Loucy (cell line): ENCODE measurements at regions not wholly inside any gene's neighbourhood (a gene's known extent, or its start where the extent isn't known, plus 50 kb on each side); places are given as distances from the start of the nearest gene placed in this dataset.

Experiments
- H2AFZ ChIP-seq: fragments of 200-600 bp; sonication (generic); 2 replicates; pipeline ENCODE4 v1.6.0; 2016; ENCODE audit warnings: antibody characterized with exemption, mild to moderate bottlenecking, low read length, moderate library complexity
- H3F3A ChIP-seq: fragments of 200-600 bp; 2 replicates; pipeline ENCODE4 v1.6.0; 2016; ENCODE audit warnings: antibody characterized with exemption, low read depth, mild to moderate bottlenecking
- H3K27me3 ChIP-seq: fragments of 200-600 bp; sonication (generic); 2 replicates; pipeline ENCODE4 v1.6.1; 2014; ENCODE audit warnings: low read length, mild to moderate bottlenecking; ENCODE audit not compliant: insufficient read depth, poor library complexity, severe bottlenecking
- H3K36me3 ChIP-seq: fragments of 200-600 bp; sonication (generic); 2 replicates; pipeline ENCODE4 v1.6.1; 2016; ENCODE audit warnings: low read length; ENCODE audit not compliant: insufficient read depth
- H3K4me1 ChIP-seq: fragments of 200-600 bp; sonication (generic); 2 replicates; pipeline ENCODE4 v1.5.1; 2014; ENCODE audit warnings: low read length, mild to moderate bottlenecking; ENCODE audit not compliant: insufficient read depth, poor library complexity, severe bottlenecking
- H3K4me2 ChIP-seq: fragments of 200-600 bp; sonication (generic); 2 replicates; pipeline ENCODE4 v1.6.0; 2014; ENCODE audit warnings: antibody characterized with exemption, low read length, low read depth, mild to moderate bottlenecking; ENCODE audit not compliant: poor library complexity, severe bottlenecking
- H3K4me3 ChIP-seq: fragments of 200-600 bp; sonication (generic); 2 replicates; pipeline ENCODE4 v1.5.1; 2014; ENCODE audit warnings: low read length, mild to moderate bottlenecking, mixed read lengths; ENCODE audit not compliant: poor library complexity, severe bottlenecking
- H3K79me2 ChIP-seq: fragments of 200-600 bp; sonication (generic); 2 replicates; pipeline ENCODE4 v1.6.1; 2014; ENCODE audit warnings: low read length; ENCODE audit not compliant: insufficient read depth
- H3K9ac ChIP-seq: fragments of 200-600 bp; sonication (generic); 2 replicates; pipeline ENCODE4 v1.6.0; 2014; ENCODE audit warnings: mild to moderate bottlenecking, low read depth, low read length, moderate library complexity; ENCODE audit not compliant: poor library complexity, severe bottlenecking
- H3K9me2 ChIP-seq: fragments of 200-600 bp; sonication (generic); replicated peaks from 2 replicates; pipeline ENCODE4 v1.6.1; 2016; ENCODE audit warnings: low read depth, low read length, mixed read lengths
- H3K9me3 ChIP-seq: fragments of 200-600 bp; sonication (generic); 2 replicates; pipeline ENCODE4 v1.6.1; 2014; ENCODE audit warnings: mild to moderate bottlenecking, antibody characterized with exemption, low read length, low read depth; ENCODE audit not compliant: insufficient read depth
- H4K20me1 ChIP-seq: fragments of 200-600 bp; sonication (generic); 2 replicates; pipeline ENCODE4 v1.6.0; 2014; ENCODE audit warnings: antibody characterized with exemption, low read length, mild to moderate bottlenecking; ENCODE audit not compliant: insufficient read depth, poor library complexity, severe bottlenecking
- EZH2phosphoT487 ChIP-seq: fragments of 200-600 bp; IDR thresholded peaks from 2 replicates; pipeline ENCODE4 v1.6.1; 2018; ENCODE audit warnings: antibody characterized with exemption, mild to moderate bottlenecking, moderate library complexity, borderline replicate concordance
- TF ChIP-seq, protein P1 (sequence below): fragments of 200-600 bp; sonication (generic); conservative IDR thresholded peaks from 2 replicates; pipeline ENCODE4 v1.5.1; 2014; ENCODE audit warnings: mild to moderate bottlenecking, antibody characterized with exemption, low read length

DNA sequence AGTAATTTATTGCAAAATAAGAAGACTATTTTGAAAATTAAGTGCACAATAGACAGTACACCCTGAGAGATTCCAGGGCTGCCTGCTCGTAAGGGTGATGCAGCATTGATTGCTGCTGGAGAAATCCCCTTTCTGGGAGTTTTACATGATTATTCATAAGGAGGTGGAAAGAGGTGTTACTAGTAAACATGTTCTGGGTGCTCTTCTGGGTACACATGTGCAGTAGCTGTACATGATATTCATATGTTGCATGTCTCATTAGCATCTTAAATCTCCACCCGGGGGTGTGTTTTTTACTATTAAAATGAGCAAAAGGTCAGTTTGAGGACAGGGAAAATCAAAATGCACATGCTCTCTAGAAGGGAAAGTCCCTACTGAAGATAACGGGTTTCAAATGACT, 264.8 kb downstream of the CDK5RAP2 start:
- Histone ChIP-seq H3K27me3 (no peaks in the 10 kb centered on the region), H3F3A (no peaks in the 10 kb centered on the region), H4K20me1 (no peaks in the 10 kb centered on the region), H3K9ac (no peak overlapping the region), H3K79me2 (no peaks in the 10 kb centered on the region), H3K4me3 (no peak overlapping the region), H3K4me1 (no peaks in the 10 kb centered on the region), H3K9me2 (no peaks in the 10 kb centered on the region), H2AFZ (no peak overlapping the region), H3K4me2 (no peak overlapping the region), H3K9me3 (no peaks in the 10 kb centered on the region; the same call in 1 of the 2 replicates), H3K36me3 (no peaks in the 10 kb centered on the region)
- no peak for TF ChIP-seq EZH2phosphoT487
- TF ChIP-seq, protein P1, sequence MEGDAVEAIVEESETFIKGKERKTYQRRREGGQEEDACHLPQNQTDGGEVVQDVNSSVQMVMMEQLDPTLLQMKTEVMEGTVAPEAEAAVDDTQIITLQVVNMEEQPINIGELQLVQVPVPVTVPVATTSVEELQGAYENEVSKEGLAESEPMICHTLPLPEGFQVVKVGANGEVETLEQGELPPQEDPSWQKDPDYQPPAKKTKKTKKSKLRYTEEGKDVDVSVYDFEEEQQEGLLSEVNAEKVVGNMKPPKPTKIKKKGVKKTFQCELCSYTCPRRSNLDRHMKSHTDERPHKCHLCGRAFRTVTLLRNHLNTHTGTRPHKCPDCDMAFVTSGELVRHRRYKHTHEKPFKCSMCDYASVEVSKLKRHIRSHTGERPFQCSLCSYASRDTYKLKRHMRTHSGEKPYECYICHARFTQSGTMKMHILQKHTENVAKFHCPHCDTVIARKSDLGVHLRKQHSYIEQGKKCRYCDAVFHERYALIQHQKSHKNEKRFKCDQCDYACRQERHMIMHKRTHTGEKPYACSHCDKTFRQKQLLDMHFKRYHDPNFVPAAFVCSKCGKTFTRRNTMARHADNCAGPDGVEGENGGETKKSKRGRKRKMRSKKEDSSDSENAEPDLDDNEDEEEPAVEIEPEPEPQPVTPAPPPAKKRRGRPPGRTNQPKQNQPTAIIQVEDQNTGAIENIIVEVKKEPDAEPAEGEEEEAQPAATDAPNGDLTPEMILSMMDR: no peak

DNA sequence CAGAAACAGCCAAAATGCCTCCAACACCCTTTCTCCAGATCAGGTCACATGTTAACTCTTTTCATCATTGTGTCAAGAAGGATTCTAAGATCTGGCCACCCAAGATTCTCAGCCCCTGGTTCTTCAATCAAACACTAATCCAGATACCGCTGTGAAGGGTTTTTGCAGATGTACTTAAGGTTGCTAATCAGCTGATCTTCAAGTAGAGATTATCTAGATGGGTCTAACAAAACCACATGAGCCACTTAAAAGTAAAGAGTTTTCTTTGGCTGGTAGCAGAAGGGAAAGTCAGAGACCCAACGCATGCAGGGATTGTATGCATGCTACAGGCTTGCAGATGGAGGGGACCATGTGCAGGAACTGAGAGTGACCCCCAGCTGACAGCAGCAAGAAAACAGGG, 267.9 kb downstream of the CDK5RAP2 start:
- Histone ChIP-seq H3K9me2 (no peaks in the 10 kb centered on the region), H3K4me2 (no peak overlapping the region), H3K27me3 (no peaks in the 10 kb centered on the region), H3K4me3 (no peak overlapping the region), H2AFZ (no peak overlapping the region), H3F3A (no peaks in the 10 kb centered on the region), H3K9me3 (no peaks in the 10 kb centered on the region; the same call in 1 of the 2 replicates), H3K36me3 (no peaks in the 10 kb centered on the region), H3K79me2 (no peaks in the 10 kb centered on the region), H3K9ac (no peak overlapping the region), H3K4me1 (no peaks in the 10 kb centered on the region), H4K20me1 (no peaks in the 10 kb centered on the region)
- TF ChIP-seq, protein P1: no peak
- no peak for TF ChIP-seq EZH2phosphoT487

DNA sequence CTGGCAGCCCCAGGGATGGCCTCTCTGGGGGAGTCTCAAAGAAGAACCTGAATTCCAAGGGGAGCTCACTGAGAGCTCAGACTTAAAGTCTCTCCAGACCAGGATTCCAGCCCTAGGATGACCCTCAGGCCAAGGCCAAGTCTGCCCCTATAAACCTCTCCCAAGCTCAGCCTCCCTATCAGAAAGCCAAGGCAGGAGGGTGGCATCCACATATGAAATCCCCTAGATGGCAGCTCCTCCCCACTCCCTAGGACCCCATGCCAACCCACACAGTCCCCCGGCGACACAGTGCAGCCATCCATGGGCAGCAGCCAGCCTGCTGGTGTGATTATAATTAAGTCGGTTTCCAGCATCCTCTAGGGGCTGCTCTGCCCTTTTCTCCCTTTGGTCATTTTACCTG, 269.9 kb downstream of the CDK5RAP2 start:
- Histone ChIP-seq H3K36me3 (no peaks in the 10 kb centered on the region), H3K27me3 (no peaks in the 10 kb centered on the region), H3K4me1 (no peaks in the 10 kb centered on the region), H3K79me2 (no peaks in the 10 kb centered on the region), H3K9ac (no peak overlapping the region), H4K20me1 (no peaks in the 10 kb centered on the region), H3F3A (no peaks in the 10 kb centered on the region), H3K9me2 (no peaks in the 10 kb centered on the region), H2AFZ (no peak overlapping the region), H3K4me3 (no peak overlapping the region), H3K4me2 (no peak overlapping the region), H3K9me3 (no peaks in the 10 kb centered on the region; the same call in 1 of the 2 replicates)
- TF ChIP-seq, protein P1: no peak
- no peak for TF ChIP-seq EZH2phosphoT487
